DND-41 (cell line): ENCODE measurements at regions not wholly inside any gene's neighbourhood (a gene's known extent, or its start where the extent isn't known, plus 50 kb on each side); places are given as distances from the start of the nearest gene placed in this dataset.
A peak's percentile ranks its signal among the peaks of the same experiment; 100 is the strongest.

Experiments used
- ATAC-seq: fragments of 200-7000 bp; cut with Tn5 transposase; 3 replicates; pipeline ENCODE4 v1.9.1; 2021; ENCODE audit warnings: low read depth; ENCODE audit not compliant: insufficient read depth
- DNase-seq: peaks from one replicate; pipeline ENCODE4 v3.0.0-alpha.2; 2020
- H2AFZ ChIP-seq: 2 replicates; pipeline ENCODE4 v1.6.0; 2012; ENCODE audit warnings: low read depth, low read length
- H3K27ac ChIP-seq: 2 replicates; pipeline ENCODE4 v1.5.1; 2012; ENCODE audit warnings: low read length, inconsistent platforms
- H3K27me3 ChIP-seq: fragments of 200-600 bp; sonication (generic); 2 replicates; pipeline ENCODE4 v1.6.0; 2012; ENCODE audit warnings: low read length, mild to moderate bottlenecking, inconsistent platforms; ENCODE audit not compliant: insufficient read depth, poor library complexity
- H3K36me3 ChIP-seq: 2 replicates; pipeline ENCODE4 v1.5.1; 2012; ENCODE audit warnings: low read length, inconsistent platforms; ENCODE audit not compliant: insufficient read depth
- H3K4me1 ChIP-seq: 2 replicates; pipeline ENCODE4 v1.5.1; 2012; ENCODE audit warnings: mild to moderate bottlenecking, low read length; ENCODE audit not compliant: insufficient read depth
- H3K4me2 ChIP-seq: 2 replicates; pipeline ENCODE4 v1.6.0; 2012; ENCODE audit warnings: mild to moderate bottlenecking, moderate library complexity, low read length, inconsistent platforms; ENCODE audit not compliant: insufficient read depth
- H3K4me3 ChIP-seq, 2 experiments: fragments of 200-600 bp in 1 of 2; shearing (Covaris generic) in 1 of 2; 2 replicates each; pipeline ENCODE4 v1.5.1; 2012 to 2016; ENCODE audit warnings: inconsistent platforms in 2 of 2, low read length in 2 of 2, mild to moderate bottlenecking in 2 of 2, low read depth in 1 of 2, moderate library complexity in 1 of 2
- H3K79me2 ChIP-seq: 2 replicates; pipeline ENCODE4 v1.6.0; 2012; ENCODE audit warnings: low read length, inconsistent platforms; ENCODE audit not compliant: insufficient read depth
- H3K9ac ChIP-seq: 2 replicates; pipeline ENCODE4 v1.6.0; 2012; ENCODE audit warnings: low read depth, mild to moderate bottlenecking, inconsistent platforms, low read length, moderate library complexity
- H3K9me3 ChIP-seq: 2 replicates; pipeline ENCODE4 v1.5.1; 2012; ENCODE audit warnings: low read length, moderate library complexity, mild to moderate bottlenecking, inconsistent platforms; ENCODE audit not compliant: insufficient read depth, severe bottlenecking
- H4K20me1 ChIP-seq: 2 replicates; pipeline ENCODE4 v1.6.0; 2012; ENCODE audit warnings: low read length; ENCODE audit not compliant: insufficient read depth
- CTCF ChIP-seq: IDR thresholded peaks from 2 replicates; pipeline ENCODE4 v1.5.1; 2012; ENCODE audit warnings: borderline replicate concordance, low read length, moderate library complexity, mild to moderate bottlenecking; ENCODE audit not compliant: poor library complexity, severe bottlenecking; ENCODE audit errors: extremely low read depth
- EZH2 ChIP-seq: IDR thresholded peaks from 3 replicates; pipeline ENCODE4 v1.6.1; 2012; ENCODE audit warnings: borderline replicate concordance, low read depth, mild to moderate bottlenecking, moderate library complexity, low read length, inconsistent platforms; ENCODE audit not compliant: severe bottlenecking

GRCh38 chr11:88404391-88404790 is 66.9 kb upstream of the CTSC start:
- peak overlapping the region; percentile 50; the same call in 1 of the 2 replicates for H2AFZ ChIP-seq
- 0 out of 2 replicates have a peak overlapping the region, but pooled peaks have one; percentile 10 for H3K4me2 ChIP-seq
- TF ChIP-seq CTCF (no peak), EZH2 (no peak)
- H3K4me1 ChIP-seq = peaks cover 10% of the 10 kb centered on the region
- no peaks in the 10 kb centered on the region for H4K20me1 ChIP-seq
- no peak overlapping the region for H3K27ac ChIP-seq
- no peaks in the 10 kb centered on the region for H3K79me2 ChIP-seq
- no peak overlapping the region for H3K4me3 ChIP-seq
- H3K27me3 ChIP-seq = no peaks in the 10 kb centered on the region
- no peak overlapping the region for H3K9ac ChIP-seq
- ATAC-seq (peak; percentile 52; the same call in 1 of the 3 replicates), DNase-seq (no peak)
- H3K9me3 ChIP-seq = no peaks in the 10 kb centered on the region
- H3K36me3 ChIP-seq = no peaks in the 10 kb centered on the region

- Histone ChIP-seq H3K9me3 (no peaks in the 10 kb centered on the region), H3K27ac (no peak overlapping the region), H3K79me2 (no peaks in the 10 kb centered on the region), H3K4me1 (peaks cover 18% of the 10 kb centered on the region), H3K9ac (no peak overlapping the region), H3K4me2 (no peak overlapping the region), H3K27me3 (no peaks in the 10 kb centered on the region), H4K20me1 (no peaks in the 10 kb centered on the region), H3K36me3 (no peaks in the 10 kb centered on the region), H2AFZ (no peak overlapping the region), H3K4me3 (no peak overlapping the region)
- TF ChIP-seq CTCF = no peak
- TF ChIP-seq EZH2 = no peak
- no peak for DNase-seq
- ATAC-seq = no peak
Measured at GRCh38 chr11:88402784-88403183, 65.2 kb upstream of the CTSC start.

- H3K9ac ChIP-seq = no peak overlapping the region
- H3K9me3 ChIP-seq = no peaks in the 10 kb centered on the region
- TF ChIP-seq CTCF = no peak
- no peak for TF ChIP-seq EZH2
- H3K4me2 ChIP-seq = no peak overlapping the region
- no peaks in the 10 kb centered on the region for H3K27me3 ChIP-seq
- no peak overlapping the region for H3K27ac ChIP-seq
- no peaks in the 10 kb centered on the region for H3K79me2 ChIP-seq
- H2AFZ ChIP-seq = no peak overlapping the region
- ATAC-seq (no peak), DNase-seq (no peak)
- H3K36me3 ChIP-seq = no peaks in the 10 kb centered on the region
- H3K4me3 ChIP-seq = no peak overlapping the region
- no peaks in the 10 kb centered on the region for H4K20me1 ChIP-seq
- peaks cover 18% of the 10 kb centered on the region for H3K4me1 ChIP-seq
Measured at GRCh38 chr11:88402192-88402715, 64.7 kb upstream of the CTSC start.

- Histone ChIP-seq H2AFZ (no peak overlapping the region), H3K9ac (no peak overlapping the region), H3K27me3 (no peaks in the 10 kb centered on the region), H3K79me2 (no peaks in the 10 kb centered on the region), H3K9me3 (no peaks in the 10 kb centered on the region), H3K4me2 (no peak overlapping the region), H3K4me3 (no peak overlapping the region), H3K27ac (no peak overlapping the region), H3K4me1 (peaks cover 9% of the 10 kb centered on the region; the same call in 1 of the 2 replicates), H4K20me1 (no peaks in the 10 kb centered on the region), H3K36me3 (no peaks in the 10 kb centered on the region)
- DNase-seq = no peak
- TF ChIP-seq CTCF = no peak
- no peak for TF ChIP-seq EZH2
- ATAC-seq = no peak
Measured at GRCh38 chr11:88398791-88399570, 61.4 kb upstream of the CTSC start.
